ENCODE measurements at regions not wholly inside any gene's neighbourhood (a gene's known extent, or its start where the extent isn't known, plus 50 kb on each side); places are given as distances from the start of the nearest gene placed in this dataset.

- TF ChIP-seq POLR2A (IDR thresholded peaks at IDR 0.05) (no peak), CTCF (IDR thresholded peaks at IDR 0.05) (no peak)
- DNase-seq: no peak
- Histone ChIP-seq H3K9me3 (no peaks in the 10 kb centered on the region), H3K4me3 (no peak overlapping the region), H3K4me1 (no peaks in the 10 kb centered on the region), H3K27me3 (no peaks in the 10 kb centered on the region), H3K36me3 (no peaks in the 10 kb centered on the region), H3K27ac (no peak overlapping the region)
Measured at GRCh38 chr4:141783770-141784169, 147.4 kb downstream of the IL15 start.

GRCh38 chr4:141786946-141787345, 150.6 kb downstream of the IL15 start:
- Histone ChIP-seq H3K27me3 (no peaks in the 10 kb centered on the region), H3K36me3 (no peaks in the 10 kb centered on the region), H3K4me3 (no peak overlapping the region), H3K4me1 (no peaks in the 10 kb centered on the region), H3K9me3 (no peaks in the 10 kb centered on the region), H3K27ac (no peak overlapping the region)
- TF ChIP-seq CTCF (IDR thresholded peaks at IDR 0.05): no peak
- no peak for TF ChIP-seq POLR2A (IDR thresholded peaks at IDR 0.05)
- DNase-seq: no peak

GRCh38 chr4:141788169-141788915, 152.0 kb downstream of the IL15 start:
- Histone ChIP-seq H3K27me3 (no peaks in the 10 kb centered on the region), H3K36me3 (no peaks in the 10 kb centered on the region), H3K4me1 (no peaks in the 10 kb centered on the region), H3K9me3 (no peaks in the 10 kb centered on the region), H3K27ac (no peak overlapping the region), H3K4me3 (no peak overlapping the region)
- no peak for TF ChIP-seq POLR2A (IDR thresholded peaks at IDR 0.05)
- TF ChIP-seq CTCF (IDR thresholded peaks at IDR 0.05): no peak
- DNase-seq: no peak

GRCh38 chr4:141789716-141790115, 153.3 kb downstream of the IL15 start:
- TF ChIP-seq CTCF (IDR thresholded peaks at IDR 0.05) (no peak), POLR2A (IDR thresholded peaks at IDR 0.05) (no peak)
- Histone ChIP-seq H3K36me3 (no peaks in the 10 kb centered on the region), H3K4me1 (no peaks in the 10 kb centered on the region), H3K4me3 (no peak overlapping the region), H3K27me3 (no peaks in the 10 kb centered on the region), H3K27ac (no peak overlapping the region), H3K9me3 (no peaks in the 10 kb centered on the region)
- no peak for DNase-seq

- no peak for TF ChIP-seq CTCF (IDR thresholded peaks at IDR 0.05)
- no peak for TF ChIP-seq POLR2A (IDR thresholded peaks at IDR 0.05)
- H3K4me3 ChIP-seq: no peak overlapping the region
- H3K4me1 ChIP-seq: no peaks in the 10 kb centered on the region
- no peaks in the 10 kb centered on the region for H3K36me3 ChIP-seq
- H3K27ac ChIP-seq: no peak overlapping the region
- H3K27me3 ChIP-seq: no peaks in the 10 kb centered on the region
- H3K9me3 ChIP-seq: no peaks in the 10 kb centered on the region
- no peak for DNase-seq
Measured at GRCh38 chr4:141792164-141792563, 155.8 kb downstream of the IL15 start.

GRCh38 chr4:141797966-141798365, 161.6 kb downstream of the IL15 start:
- Histone ChIP-seq H3K9me3 (no peaks in the 10 kb centered on the region), H3K27ac (no peak overlapping the region), H3K36me3 (no peaks in the 10 kb centered on the region), H3K4me3 (no peak overlapping the region), H3K4me1 (no peaks in the 10 kb centered on the region), H3K27me3 (no peaks in the 10 kb centered on the region)
- DNase-seq: no peak
- TF ChIP-seq POLR2A (IDR thresholded peaks at IDR 0.05) (no peak), CTCF (IDR thresholded peaks at IDR 0.05) (no peak)

Data from Peyer's patch (tissue), 4 donors.